Keratinocyte (primary cell): ENCODE measurements at regions not wholly inside any gene's neighbourhood (a gene's known extent, or its start where the extent isn't known, plus 50 kb on each side); places are given as distances from the start of the nearest gene placed in this dataset.

Source experiments
- DNase-seq: peaks from one replicate; pipeline ENCODE4 v3.0.0-alpha.2; 2011; ENCODE audit warnings: low read depth, missing footprints, low spot score
- FAIRE-seq: peaks from 2 replicates; lab custom pipeline; 2011; peaks lifted over from hg19 to GRCh38; lab: Jason Lieb, UNC
- H2AFZ ChIP-seq: 2 replicates; pipeline ENCODE4 v1.6.0; 2012; ENCODE audit warnings: low read length, control low read depth, inconsistent platforms; ENCODE audit not compliant: control insufficient read depth
- H3K27ac ChIP-seq: 2 replicates; pipeline ENCODE4 v1.5.1; 2011; ENCODE audit warnings: low read length; ENCODE audit not compliant: control insufficient read depth, insufficient read depth
- H3K27me3 ChIP-seq: 3 replicates; pipeline ENCODE4 v1.6.0; 2011; ENCODE audit warnings: low read length; ENCODE audit not compliant: control insufficient read depth, insufficient read depth; ENCODE audit errors: extremely low read depth
- H3K36me3 ChIP-seq, 2 experiments: 2 replicates in 1 of 2; 3 replicates in 1 of 2; pipeline ENCODE4 v1.5.1; 2011; ENCODE audit warnings: low read length in 2 of 2, mild to moderate bottlenecking in 1 of 2; ENCODE audit not compliant: control insufficient read depth in 2 of 2, insufficient read depth in 2 of 2; ENCODE audit errors: extremely low read depth in 1 of 2
- H3K4me1 ChIP-seq: 3 replicates; pipeline ENCODE4 v1.5.1; 2011; ENCODE audit warnings: low read length; ENCODE audit not compliant: control insufficient read depth, insufficient read depth; ENCODE audit errors: extremely low read depth
- H3K4me2 ChIP-seq: 3 replicates; pipeline ENCODE4 v1.6.0; 2011; ENCODE audit warnings: low read depth, low read length; ENCODE audit not compliant: control insufficient read depth, insufficient read depth; ENCODE audit errors: extremely low read depth
- H3K4me3 ChIP-seq, 3 experiments: fragments of 200-600 bp in 1 of 3; sonication (generic) in 1 of 3; 2 replicates in 2 of 3; 3 replicates in 1 of 3; pipeline ENCODE4 v1.5.1; 2011 to 2016; ENCODE audit warnings: low read length in 3 of 3, mild to moderate bottlenecking in 3 of 3, control low read depth in 2 of 3, inconsistent platforms in 1 of 3, low read depth in 1 of 3, mixed read lengths in 1 of 3, mixed run types in 1 of 3, moderate library complexity in 1 of 3; ENCODE audit not compliant: control insufficient read depth in 2 of 3, insufficient read depth in 2 of 3; ENCODE audit errors: extremely low read depth in 1 of 3
- H3K79me2 ChIP-seq: 2 replicates; pipeline ENCODE4 v1.6.0; 2012; ENCODE audit warnings: low read length; ENCODE audit not compliant: control insufficient read depth, insufficient read depth
- H3K9ac ChIP-seq: 3 replicates; pipeline ENCODE4 v1.6.0; 2011; ENCODE audit warnings: low read length; ENCODE audit not compliant: control insufficient read depth, insufficient read depth; ENCODE audit errors: extremely low read depth
- H3K9me1 ChIP-seq: 3 replicates; pipeline ENCODE4 v1.6.0; 2011; ENCODE audit warnings: low read length; ENCODE audit not compliant: control insufficient read depth, insufficient read depth; ENCODE audit errors: extremely low read depth
- H3K9me3 ChIP-seq: 2 replicates; pipeline ENCODE4 v1.5.1; 2012; ENCODE audit warnings: low read depth, low read length; ENCODE audit not compliant: control insufficient read depth
- H4K20me1 ChIP-seq: 3 replicates; pipeline ENCODE4 v1.6.0; 2011; ENCODE audit warnings: low read length; ENCODE audit not compliant: control insufficient read depth, insufficient read depth; ENCODE audit errors: extremely low read depth
- CTCF ChIP-seq, 3 experiments: IDR thresholded peaks in 1 of 3; conservative IDR thresholded peaks in 1 of 3; optimal IDR thresholded peaks in 1 of 3; 2 replicates in 2 of 3; 3 replicates in 1 of 3; pipeline versions ENCODE3 to v1.5.1; 2011; ENCODE audit warnings: low read length in 3 of 3, mild to moderate bottlenecking in 3 of 3, moderate library complexity in 2 of 3, control low read depth in 1 of 3, inconsistent platforms in 1 of 3; ENCODE audit not compliant: insufficient read depth in 2 of 3; ENCODE audit errors: extremely low read depth in 1 of 3
- EZH2 ChIP-seq: IDR thresholded peaks from one replicate; pipeline ENCODE4 v1.6.1; 2012; ENCODE audit warnings: inconsistent platforms, mild to moderate bottlenecking, low read length, moderate library complexity
- dilution Hi-C: fragments of 300-500 bp; cut with MboI; formaldehyde crosslinking; loops from one replicate; pipeline ENCODE4 v1.7.0; 2020; ENCODE audit warnings: low sequenced_read_pairs; ENCODE audit not compliant: extremely low pct_ligation_motif_present

GRCh38 chr1:228825041-228825440 lies 89.8 kb downstream of the RHOU start:
- Histone ChIP-seq H3K4me1 (no peaks in the 10 kb centered on the region), H3K9me1 (no peaks in the 10 kb centered on the region), H3K27ac (no peak overlapping the region), H3K36me3 (no peaks in the 10 kb centered on the region), H3K9me3 (no peaks in the 10 kb centered on the region), H2AFZ (no peak overlapping the region), H3K27me3 (peaks cover 18% of the 10 kb centered on the region), H3K4me3 (no peak overlapping the region), H3K4me2 (no peak overlapping the region), H3K9ac (no peak overlapping the region), H3K79me2 (no peaks in the 10 kb centered on the region), H4K20me1 (no peaks in the 10 kb centered on the region)
- dilution Hi-C loops: no loop called here
- TF ChIP-seq EZH2 (no peak), CTCF (optimal IDR thresholded peaks at IDR 0.05 in 1 of 3, IDR thresholded peaks at IDR 0.05 in 1 of 3, conservative IDR thresholded peaks at IDR 0.05 in 1 of 3; ENCODE audit: extremely low read depth in 1 of 3, insufficient read depth in 2 of 3, low read length in 3 of 3) (no peak)
- no peak for FAIRE-seq
- no peak for DNase-seq

- peaks cover 5% of the 10 kb centered on the region for H3K4me1 ChIP-seq
- dilution Hi-C loops: no loop called here
- no peak overlapping the region for H3K4me3 ChIP-seq
- FAIRE-seq: no peak
- no peaks in the 10 kb centered on the region for H3K9me3 ChIP-seq
- H3K27me3 ChIP-seq: peaks cover 18% of the 10 kb centered on the region
- no peak for DNase-seq
- TF ChIP-seq CTCF (optimal IDR thresholded peaks at IDR 0.05 in 1 of 3, IDR thresholded peaks at IDR 0.05 in 1 of 3, conservative IDR thresholded peaks at IDR 0.05 in 1 of 3; ENCODE audit: extremely low read depth in 1 of 3, insufficient read depth in 2 of 3, low read length in 3 of 3) (no peak), EZH2 (no peak)
- H3K36me3 ChIP-seq: no peaks in the 10 kb centered on the region
- H3K27ac ChIP-seq: no peak overlapping the region
- H3K9me1 ChIP-seq: no peaks in the 10 kb centered on the region
- no peak overlapping the region for H3K4me2 ChIP-seq
- no peak overlapping the region for H2AFZ ChIP-seq
- no peak overlapping the region for H3K9ac ChIP-seq
- no peaks in the 10 kb centered on the region for H4K20me1 ChIP-seq
- H3K79me2 ChIP-seq: no peaks in the 10 kb centered on the region
Observed at GRCh38 chr1:228825840-228826484, 90.7 kb downstream of the RHOU start.
